ENCODE measurements at regions not wholly inside any gene's neighbourhood (a gene's known extent, or its start where the extent isn't known, plus 50 kb on each side); places are given as distances from the start of the nearest gene placed in this dataset.
"Not testable (repeated sequence)": the region's sequence is repeated elsewhere in the genome, so short reads cannot be mapped to it uniquely, and the experiment has no call there.

DNA sequence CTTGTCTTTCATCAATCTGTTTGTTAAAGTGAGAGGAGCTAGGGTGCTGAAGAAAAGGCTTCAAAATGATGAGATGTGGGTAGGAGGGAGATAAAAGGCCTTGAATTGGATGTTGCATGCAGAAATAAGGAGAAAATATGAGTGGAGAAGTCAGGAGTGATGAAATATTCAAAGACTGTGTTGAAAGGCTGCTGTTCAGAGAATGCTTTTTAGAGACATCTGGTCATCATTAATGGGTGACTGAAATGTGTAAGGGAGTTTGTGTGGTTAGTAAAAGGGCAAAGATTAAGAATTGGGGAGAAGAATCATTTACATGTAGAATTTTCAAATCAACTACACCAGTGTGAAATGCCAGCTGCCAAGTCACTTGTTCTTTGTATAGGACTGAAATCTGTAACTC is 383.9 kb downstream of the MAT2B start:
- no peak for DNase-seq

GRCh38 chr5:163890261-163890660 is 384.8 kb downstream of the MAT2B start:
- DNase-seq: no peak

- DNase-seq: no peak
These were observed 387.9 kb downstream of the MAT2B start for GRCh38 chr5:163893281-163893680.

- DNase-seq: no peak
These were observed 389.2 kb downstream of the MAT2B start for GRCh38 chr5:163894645-163895044.

DNA sequence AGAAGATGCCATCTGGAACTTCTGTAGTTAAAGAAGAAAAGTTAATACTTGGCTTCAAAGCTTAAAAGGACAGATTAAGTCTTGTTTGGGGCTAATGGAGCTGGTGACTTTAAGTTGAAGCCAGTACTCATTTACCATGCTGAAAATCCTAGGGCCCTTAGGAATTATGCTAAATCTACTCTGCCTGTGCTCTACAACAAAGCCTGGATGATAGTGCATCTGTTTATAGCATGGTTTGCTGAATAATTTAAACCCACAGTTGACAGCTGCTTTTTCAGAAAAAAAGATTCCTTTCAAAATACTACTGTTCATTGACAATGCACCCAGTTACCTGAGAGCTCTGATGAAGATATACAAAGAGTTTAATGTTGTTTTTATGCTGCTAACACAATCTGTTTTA is 393.5 kb downstream of the MAT2B start:
- DNase-seq: no peak

GRCh38 chr5:163907783-163908182 is 402.4 kb downstream of the MAT2B start:
- DNase-seq: not testable (repeated sequence)

DNA sequence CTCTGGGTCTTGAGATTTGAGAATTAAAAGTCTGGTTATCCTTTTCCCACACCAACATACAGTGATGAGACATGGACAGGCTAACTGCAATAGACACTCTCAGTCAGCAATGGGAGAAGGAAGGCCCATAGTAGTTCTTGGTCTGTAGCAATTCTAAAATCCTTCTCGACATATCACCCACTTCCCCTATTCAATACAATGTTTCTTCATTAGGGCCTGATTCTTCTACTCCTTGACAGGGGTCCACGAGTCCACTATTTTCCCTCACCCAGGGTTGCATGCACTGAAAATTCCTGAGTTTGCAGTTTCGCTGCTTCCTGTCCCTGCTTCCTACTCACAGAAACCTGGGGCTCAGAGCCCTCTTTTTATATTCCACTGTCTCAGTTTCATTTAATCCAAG is 402.8 kb downstream of the MAT2B start:
- DNase-seq: no peak

- no peak for DNase-seq
These were observed 404.8 kb downstream of the MAT2B start for GRCh38 chr5:163910226-163910625.

DNA sequence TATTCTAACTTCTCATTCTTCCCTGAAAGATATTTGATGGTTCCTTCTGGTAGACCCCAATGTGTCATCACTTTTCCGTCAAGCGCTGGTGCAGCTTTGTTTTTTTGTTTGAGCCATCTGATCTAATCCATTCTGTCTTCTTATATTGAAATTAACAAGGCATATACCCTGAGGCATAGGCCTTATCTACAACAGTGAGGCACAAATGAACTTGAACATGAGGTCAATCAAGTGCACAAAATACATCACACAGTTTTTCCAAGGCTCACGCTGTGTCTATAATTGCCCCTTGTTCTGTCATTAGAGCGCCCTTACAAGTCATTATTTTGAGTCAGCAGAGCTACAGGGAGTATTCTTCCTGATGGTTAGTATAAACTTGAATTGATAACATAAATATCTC is 406.6 kb downstream of the MAT2B start:
- DNase-seq: no peak

DNA sequence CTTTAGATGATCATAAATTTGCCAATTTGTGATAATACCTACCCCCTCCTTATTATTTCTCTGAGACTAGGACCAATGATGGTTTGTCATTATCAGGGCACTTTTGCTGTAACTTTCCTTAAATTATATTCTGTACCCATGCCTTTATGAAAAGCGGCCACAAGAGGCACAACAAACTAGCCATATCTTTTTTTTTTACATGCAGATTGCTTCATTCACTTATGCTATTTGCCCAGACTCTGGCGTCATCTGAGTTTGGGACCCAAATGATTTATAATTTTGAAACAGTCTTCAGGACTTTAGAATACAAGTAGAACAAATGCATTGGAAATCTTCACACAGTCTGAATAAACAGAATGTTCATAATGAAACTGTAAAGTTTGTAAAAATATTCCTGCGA is 408.1 kb downstream of the MAT2B start:
- no peak for DNase-seq

- no peak for DNase-seq
These were observed 409.5 kb downstream of the MAT2B start for GRCh38 chr5:163914910-163915309.

- DNase-seq: no peak
These were observed 410.1 kb downstream of the MAT2B start for GRCh38 chr5:163915481-163915961.

DNA sequence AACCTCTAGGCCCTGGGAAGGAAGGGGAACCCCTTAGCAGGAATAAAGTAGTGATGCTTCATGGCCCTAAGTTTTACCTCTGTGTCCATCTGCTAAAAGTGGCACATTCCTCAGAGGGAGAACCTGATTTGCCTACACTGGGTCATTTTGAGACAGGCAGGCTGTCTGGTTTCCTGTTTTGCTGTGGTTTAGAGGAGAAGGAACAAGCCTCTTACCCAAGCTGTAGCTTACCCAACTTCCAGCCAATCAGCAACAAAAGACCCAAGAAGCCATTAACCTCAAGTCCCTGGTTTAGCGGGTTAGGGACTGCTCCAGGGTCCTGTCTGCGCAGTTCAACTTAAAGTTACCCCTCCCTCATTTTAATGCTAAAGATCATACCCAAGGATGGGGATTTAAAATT is 411.0 kb downstream of the MAT2B start:
- DNase-seq: no peak

DNA sequence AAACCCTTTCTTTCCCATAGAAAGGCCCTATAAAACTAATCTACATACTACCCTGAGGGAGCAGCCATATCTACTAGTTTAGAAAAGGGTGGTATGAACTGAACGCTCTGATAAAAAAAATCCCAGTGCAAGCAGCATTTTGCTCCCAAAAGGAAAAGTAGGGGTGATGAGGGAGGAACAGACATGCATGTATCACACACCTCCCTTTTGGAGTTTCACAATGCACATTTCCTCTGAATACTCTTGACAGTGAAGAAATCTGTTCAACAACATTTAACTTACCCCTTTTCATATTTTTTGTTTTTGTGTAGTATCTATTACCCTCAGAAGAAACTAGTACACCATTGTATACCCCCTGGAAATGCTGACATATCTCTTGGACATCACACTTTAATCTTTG is 411.4 kb downstream of the MAT2B start:
- DNase-seq: no peak

- no peak for DNase-seq
These were observed 412.3 kb downstream of the MAT2B start for GRCh38 chr5:163917747-163918146.

GRCh38 chr5:163934990-163935389 is 429.6 kb downstream of the MAT2B start:
- not testable (repeated sequence) for DNase-seq

DNA sequence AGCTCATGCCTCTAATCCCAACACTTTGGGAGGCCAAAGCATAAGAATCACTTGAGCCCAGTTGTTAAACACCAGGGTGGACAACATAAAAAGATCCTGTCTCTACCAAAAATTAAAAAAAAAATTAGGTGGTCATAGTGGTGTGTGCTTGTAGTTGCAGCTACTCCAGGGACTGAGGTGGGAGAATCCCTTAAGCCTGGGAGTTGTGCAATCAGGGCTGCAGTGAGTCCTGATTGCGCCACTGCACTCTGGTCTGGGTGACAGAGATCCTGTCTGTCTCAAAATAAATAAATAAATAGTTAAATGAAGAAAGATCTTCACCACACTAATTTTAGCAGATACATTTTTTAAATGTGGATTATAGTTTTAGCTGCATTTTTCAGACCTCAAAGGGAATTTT is 433.2 kb downstream of the MAT2B start:
- DNase-seq: no peak

GRCh38 chr5:163941079-163941478 is 435.7 kb downstream of the MAT2B start:
- DNase-seq: no peak

GRCh38 chr5:163943546-163943945 is 438.1 kb downstream of the MAT2B start:
- no peak for DNase-seq

GRCh38 chr5:163944738-163945137 is 439.3 kb downstream of the MAT2B start:
- no peak for DNase-seq

DNA sequence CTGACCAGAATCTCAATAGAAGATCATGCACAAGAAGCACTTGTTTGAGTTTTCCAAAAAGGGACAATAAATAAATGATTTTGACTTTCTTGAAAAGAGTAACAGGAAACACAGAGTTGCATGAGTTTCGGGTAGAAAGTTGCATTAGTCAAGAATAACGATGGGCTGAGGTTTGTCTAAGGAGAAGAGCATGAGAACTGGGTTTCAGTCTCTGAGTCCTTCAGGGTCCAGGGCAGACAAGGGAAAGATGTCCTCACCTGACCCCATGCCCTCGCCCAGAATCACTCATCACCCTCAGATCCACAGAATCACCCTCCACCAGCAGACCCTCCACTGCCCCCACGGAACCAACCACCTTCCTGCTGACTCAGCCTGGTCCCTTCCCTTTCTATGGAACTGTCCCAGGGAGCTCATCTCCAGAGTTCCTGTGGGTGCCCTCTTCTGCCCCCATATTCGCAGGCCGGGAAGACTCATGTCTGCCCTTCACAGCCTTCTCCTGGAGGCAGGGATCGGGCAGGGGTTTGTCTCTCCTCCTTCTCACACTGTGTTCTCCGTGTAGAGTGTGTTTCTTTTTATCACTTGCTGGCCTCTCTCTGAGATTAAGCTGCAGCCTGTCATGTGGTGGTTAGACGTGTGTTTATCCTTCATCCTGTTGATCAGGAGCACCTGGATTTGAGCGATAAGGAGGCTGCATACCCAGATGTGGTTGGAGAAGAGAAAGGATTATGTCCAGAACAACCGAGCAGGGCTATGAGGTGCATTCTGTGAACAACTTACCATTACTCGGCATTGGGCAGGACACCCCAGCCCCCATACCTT is 442.6 kb downstream of the MAT2B start:
- no peak for DNase-seq

GRCh38 chr5:163950248-163950647 is 444.8 kb downstream of the MAT2B start:
- no peak for DNase-seq

GRCh38 chr5:163951069-163951468 is 445.6 kb downstream of the MAT2B start:
- no peak for DNase-seq

- DNase-seq: no peak
These were observed 448.5 kb downstream of the MAT2B start for GRCh38 chr5:163953901-163954300.

DNA sequence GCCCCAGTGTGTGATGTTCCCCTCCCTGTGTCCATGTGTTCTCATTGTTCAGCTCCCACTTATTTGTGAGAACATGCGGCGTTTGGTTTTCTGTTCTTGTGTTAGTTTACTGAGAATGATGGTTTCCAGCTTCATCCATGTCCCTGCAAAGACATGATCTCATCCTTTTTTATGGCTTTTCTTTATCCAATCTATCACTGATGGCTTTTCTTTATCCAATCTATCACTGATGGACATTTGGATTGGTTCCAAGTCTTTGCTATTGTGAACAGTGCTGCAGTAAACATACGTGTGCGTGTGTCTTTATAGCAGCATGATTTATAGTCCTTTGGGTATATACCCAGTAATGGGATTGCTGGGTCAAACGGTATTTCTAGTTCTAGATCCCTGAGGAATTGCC is 455.8 kb downstream of the MAT2B start:
- not testable (repeated sequence) for DNase-seq
